GM12864 (cell line): ENCODE measurements at regions not wholly inside any gene's neighbourhood (a gene's known extent, or its start where the extent isn't known, plus 50 kb on each side); places are given as distances from the start of the nearest gene placed in this dataset.
"Not testable (repeated sequence)": the region's sequence is repeated elsewhere in the genome, so short reads cannot be mapped to it uniquely, and the experiment has no call there.

Experiments
- DNase-seq: peaks from one replicate; pipeline ENCODE4 v3.0.0-alpha.2; 2011; ENCODE audit warnings: low read depth
- H3K4me3 ChIP-seq: 2 replicates; pipeline ENCODE4 v1.5.1; 2011; ENCODE audit warnings: mild to moderate bottlenecking, low read depth, low read length, control low read depth
- CTCF ChIP-seq: IDR thresholded peaks from 2 replicates; pipeline ENCODE4 v1.5.1; 2011; ENCODE audit warnings: low read depth, mild to moderate bottlenecking, moderate library complexity, low read length, control low read depth, inconsistent platforms; ENCODE audit errors: missing control alignments

- TF ChIP-seq CTCF, result no peak
- no peak for DNase-seq
- no peak overlapping the region for H3K4me3 ChIP-seq
Observed at GRCh38 chr6:14516956-14517355, 399.4 kb downstream of the CD83 start.

GRCh38 chr6:14517516-14518105 lies 400.0 kb downstream of the CD83 start:
- TF ChIP-seq CTCF, result no peak
- no peak overlapping the region for H3K4me3 ChIP-seq
- DNase-seq, result no peak

- no peak for TF ChIP-seq CTCF
- no peak for DNase-seq
- H3K4me3 ChIP-seq, result no peak overlapping the region
Observed at GRCh38 chr6:14518515-14519217, 401.1 kb downstream of the CD83 start.

GRCh38 chr6:14520029-14520428 lies 402.5 kb downstream of the CD83 start:
- H3K4me3 ChIP-seq, result no peak overlapping the region
- no peak for DNase-seq
- no peak for TF ChIP-seq CTCF

- TF ChIP-seq CTCF, result no peak
- no peak for DNase-seq
- no peak overlapping the region for H3K4me3 ChIP-seq
Observed at GRCh38 chr6:14520536-14520935, 403.0 kb downstream of the CD83 start.

GRCh38 chr6:14521141-14521540 lies 403.6 kb downstream of the CD83 start:
- TF ChIP-seq CTCF, result no peak
- no peak overlapping the region for H3K4me3 ChIP-seq
- DNase-seq, result no peak

GRCh38 chr6:14521861-14522260 lies 404.3 kb downstream of the CD83 start:
- DNase-seq, H3K4me3 ChIP-seq: not testable (repeated sequence)
